ENCODE measurements at regions not wholly inside any gene's neighbourhood (a gene's known extent, or its start where the extent isn't known, plus 50 kb on each side); places are given as distances from the start of the nearest gene placed in this dataset.
A peak's percentile ranks its signal among the peaks of the same experiment; 100 is the strongest.

- no peaks in the 10 kb centered on the region for H3K36me3 ChIP-seq (replicated peaks in 1 of 2; ENCODE audit: control insufficient read depth in 1 of 2, insufficient read depth in 2 of 2, low read length in 2 of 2)
- ATAC-seq (peak; percentile 52; the same call in 2 of the 3 replicates), FAIRE-seq (no peak), DNase-seq (ENCODE audit: low spot score) (no peak)
- BruUV-seq (replicated peaks), result no TSS peak
- no peaks in the 10 kb centered on the region for H3K79me2 ChIP-seq (ENCODE audit: insufficient read depth, low read length)
- H3K9me3 ChIP-seq (ENCODE audit: low read length), result no peaks in the 10 kb centered on the region
- H3K4me1 ChIP-seq (ENCODE audit: insufficient read depth, low read length), result no peaks in the 10 kb centered on the region
- H2AFZ ChIP-seq (ENCODE audit: low read length), result no peak overlapping the region
- H3K9ac ChIP-seq (ENCODE audit: insufficient read depth, low read depth, low read length), result no peak overlapping the region
- no peak overlapping the region for H3K27ac ChIP-seq (ENCODE audit: extremely low read length, insufficient read depth, low read length)
- in situ Hi-C loops (cut with HindIII; ENCODE audit: extremely low pct_ligation_motif_present, low pct_unique_long_range_greater_than_20kb), result no loop called here
- no peaks in the 10 kb centered on the region for H4K20me1 ChIP-seq (ENCODE audit: insufficient read depth, low read length)
- ChIA-PET CTCF (ENCODE audit: low intra/inter-chr PET ratio, low total read pairs) (no interaction called here), POLR2A (no interaction called here)
- no peak overlapping the region for H3K4me3 ChIP-seq (replicated peaks in 1 of 3; ENCODE audit: insufficient read depth in 1 of 3, low read depth in 2 of 3, low read length in 3 of 3)
- intact Hi-C loops (cut with micrococcal nuclease; ENCODE audit: unreplicated experiment), result no loop called here
- 94% methylated on average over 1 of the region's 1 CpG for WGBS (ENCODE audit: low lambda C conversion rate)
- H3K27me3 ChIP-seq (ENCODE audit: control insufficient read depth in 1 of 2, insufficient read depth in 2 of 2, low read length in 2 of 2), result peaks cover 2 to 16% of the 10 kb centered on the region in 2 experiments; a peak in 1 of 5 replicates
- no peak for TF ChIP-seq ZNF121 (CRISPR knock-in tag; IDR thresholded peaks at IDR 0.05)
- no peak for TF ChIP-seq NR2C2 (CRISPR knock-in tag; IDR thresholded peaks at IDR 0.05; ENCODE audit: borderline replicate concordance)
- no peak for TF ChIP-seq ZNF556 (CRISPR knock-in tag; IDR thresholded peaks at IDR 0.05; ENCODE audit: borderline replicate concordance)
- TF ChIP-seq, protein P1, sequence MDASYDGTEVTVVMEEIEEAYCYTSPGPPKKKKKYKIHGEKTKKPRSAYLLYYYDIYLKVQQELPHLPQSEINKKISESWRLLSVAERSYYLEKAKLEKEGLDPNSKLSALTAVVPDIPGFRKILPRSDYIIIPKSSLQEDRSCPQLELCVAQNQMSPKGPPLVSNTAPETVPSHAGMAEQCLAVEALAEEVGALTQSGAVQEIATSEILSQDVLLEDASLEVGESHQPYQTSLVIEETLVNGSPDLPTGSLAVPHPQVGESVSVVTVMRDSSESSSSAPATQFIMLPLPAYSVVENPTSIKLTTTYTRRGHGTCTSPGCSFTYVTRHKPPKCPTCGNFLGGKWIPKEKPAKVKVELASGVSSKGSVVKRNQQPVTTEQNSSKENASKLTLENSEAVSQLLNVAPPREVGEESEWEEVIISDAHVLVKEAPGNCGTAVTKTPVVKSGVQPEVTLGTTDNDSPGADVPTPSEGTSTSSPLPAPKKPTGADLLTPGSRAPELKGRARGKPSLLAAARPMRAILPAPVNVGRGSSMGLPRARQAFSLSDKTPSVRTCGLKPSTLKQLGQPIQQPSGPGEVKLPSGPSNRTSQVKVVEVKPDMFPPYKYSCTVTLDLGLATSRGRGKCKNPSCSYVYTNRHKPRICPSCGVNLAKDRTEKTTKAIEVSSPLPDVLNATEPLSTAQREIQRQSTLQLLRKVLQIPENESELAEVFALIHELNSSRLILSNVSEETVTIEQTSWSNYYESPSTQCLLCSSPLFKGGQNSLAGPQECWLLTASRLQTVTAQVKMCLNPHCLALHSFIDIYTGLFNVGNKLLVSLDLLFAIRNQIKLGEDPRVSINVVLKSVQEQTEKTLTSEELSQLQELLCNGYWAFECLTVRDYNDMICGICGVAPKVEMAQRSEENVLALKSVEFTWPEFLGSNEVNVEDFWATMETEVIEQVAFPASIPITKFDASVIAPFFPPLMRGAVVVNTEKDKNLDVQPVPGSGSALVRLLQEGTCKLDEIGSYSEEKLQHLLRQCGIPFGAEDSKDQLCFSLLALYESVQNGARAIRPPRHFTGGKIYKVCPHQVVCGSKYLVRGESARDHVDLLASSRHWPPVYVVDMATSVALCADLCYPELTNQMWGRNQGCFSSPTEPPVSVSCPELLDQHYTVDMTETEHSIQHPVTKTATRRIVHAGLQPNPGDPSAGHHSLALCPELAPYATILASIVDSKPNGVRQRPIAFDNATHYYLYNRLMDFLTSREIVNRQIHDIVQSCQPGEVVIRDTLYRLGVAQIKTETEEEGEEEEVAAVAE (CRISPR knock-in tag; IDR thresholded peaks at IDR 0.05; ENCODE audit: borderline replicate concordance), result no peak
- H3K4me2 ChIP-seq (ENCODE audit: low read depth, low read length), result no peak overlapping the region
These were observed 56.5 kb upstream of the NCOA1 start for GRCh38 chr2:24434541-24434940.

GRCh38 chr2:24432735-24433134, 58.3 kb upstream of the NCOA1 start:
- FAIRE-seq, result no peak
- CTCF ChIA-PET (ENCODE audit: low intra/inter-chr PET ratio, low total read pairs), result no interaction called here
- ATAC-seq, result no peak
- intact Hi-C loops (cut with micrococcal nuclease; ENCODE audit: unreplicated experiment), result no loop called here
- WGBS (ENCODE audit: low lambda C conversion rate), result 15% methylated on average over 3 of the region's 3 CpGs
- POLR2A ChIA-PET, result no interaction called here
- H3K79me2 ChIP-seq (ENCODE audit: insufficient read depth, low read length), result no peaks in the 10 kb centered on the region
- H3K36me3 ChIP-seq (replicated peaks in 1 of 2; ENCODE audit: control insufficient read depth in 1 of 2, insufficient read depth in 2 of 2, low read length in 2 of 2), result no peaks in the 10 kb centered on the region
- H3K4me2 ChIP-seq (ENCODE audit: low read depth, low read length), result no peak overlapping the region
- no TSS peak for BruUV-seq (replicated peaks)
- H3K9ac ChIP-seq (ENCODE audit: insufficient read depth, low read depth, low read length), result no peak overlapping the region
- DNase-seq (ENCODE audit: low spot score), result no peak
- no peak overlapping the region for H3K27ac ChIP-seq (ENCODE audit: extremely low read length, insufficient read depth, low read length)
- no peak overlapping the region for H2AFZ ChIP-seq (ENCODE audit: low read length)
- no peaks in the 10 kb centered on the region for H4K20me1 ChIP-seq (ENCODE audit: insufficient read depth, low read length)
- peaks cover 2 to 16% of the 10 kb centered on the region in 2 experiments; a peak in 1 of 5 replicates for H3K27me3 ChIP-seq (ENCODE audit: control insufficient read depth in 1 of 2, insufficient read depth in 2 of 2, low read length in 2 of 2)
- no peaks in the 10 kb centered on the region for H3K9me3 ChIP-seq (ENCODE audit: low read length)
- no peak overlapping the region for H3K4me3 ChIP-seq (replicated peaks in 1 of 3; ENCODE audit: insufficient read depth in 1 of 3, low read depth in 2 of 3, low read length in 3 of 3)
- H3K4me1 ChIP-seq (ENCODE audit: insufficient read depth, low read length), result no peaks in the 10 kb centered on the region
- in situ Hi-C loops (cut with HindIII; ENCODE audit: extremely low pct_ligation_motif_present, low pct_unique_long_range_greater_than_20kb), result no loop called here
- TF ChIP-seq ZNF441 (CRISPR knock-in tag; IDR thresholded peaks at IDR 0.05; ENCODE audit: borderline replicate concordance), result no peak
- TF ChIP-seq ZNF577 (CRISPR knock-in tag; IDR thresholded peaks at IDR 0.05; ENCODE audit: borderline replicate concordance, low read depth), result no peak
- TF ChIP-seq TEF (CRISPR knock-in tag; IDR thresholded peaks at IDR 0.05), result no peak
- TF ChIP-seq, protein P2, sequence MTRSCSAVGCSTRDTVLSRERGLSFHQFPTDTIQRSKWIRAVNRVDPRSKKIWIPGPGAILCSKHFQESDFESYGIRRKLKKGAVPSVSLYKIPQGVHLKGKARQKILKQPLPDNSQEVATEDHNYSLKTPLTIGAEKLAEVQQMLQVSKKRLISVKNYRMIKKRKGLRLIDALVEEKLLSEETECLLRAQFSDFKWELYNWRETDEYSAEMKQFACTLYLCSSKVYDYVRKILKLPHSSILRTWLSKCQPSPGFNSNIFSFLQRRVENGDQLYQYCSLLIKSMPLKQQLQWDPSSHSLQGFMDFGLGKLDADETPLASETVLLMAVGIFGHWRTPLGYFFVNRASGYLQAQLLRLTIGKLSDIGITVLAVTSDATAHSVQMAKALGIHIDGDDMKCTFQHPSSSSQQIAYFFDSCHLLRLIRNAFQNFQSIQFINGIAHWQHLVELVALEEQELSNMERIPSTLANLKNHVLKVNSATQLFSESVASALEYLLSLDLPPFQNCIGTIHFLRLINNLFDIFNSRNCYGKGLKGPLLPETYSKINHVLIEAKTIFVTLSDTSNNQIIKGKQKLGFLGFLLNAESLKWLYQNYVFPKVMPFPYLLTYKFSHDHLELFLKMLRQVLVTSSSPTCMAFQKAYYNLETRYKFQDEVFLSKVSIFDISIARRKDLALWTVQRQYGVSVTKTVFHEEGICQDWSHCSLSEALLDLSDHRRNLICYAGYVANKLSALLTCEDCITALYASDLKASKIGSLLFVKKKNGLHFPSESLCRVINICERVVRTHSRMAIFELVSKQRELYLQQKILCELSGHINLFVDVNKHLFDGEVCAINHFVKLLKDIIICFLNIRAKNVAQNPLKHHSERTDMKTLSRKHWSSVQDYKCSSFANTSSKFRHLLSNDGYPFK (CRISPR knock-in tag; IDR thresholded peaks at IDR 0.05; ENCODE audit: borderline replicate concordance), result no peak
- TF ChIP-seq ZFP36 (IDR thresholded peaks at IDR 0.05; ENCODE audit: borderline replicate concordance, low read depth, low read length, partially characterized antibody), result no peak
- TF ChIP-seq NRL (CRISPR knock-in tag; IDR thresholded peaks at IDR 0.05; ENCODE audit: borderline replicate concordance), result no peak
- TF ChIP-seq ZNF180 (CRISPR knock-in tag; IDR thresholded peaks at IDR 0.05; ENCODE audit: borderline replicate concordance, low read depth), result no peak
